ENCODE measurements at regions not wholly inside any gene's neighbourhood (a gene's known extent, or its start where the extent isn't known, plus 50 kb on each side); places are given as distances from the start of the nearest gene placed in this dataset.

GRCh38 chr2:11988691-11989353 is 242.4 kb downstream of the LPIN1 start:
- FAIRE-seq = no peak

GRCh38 chr2:11989354-11989703 is 242.9 kb downstream of the LPIN1 start:
- DNase-seq (ENCODE audit: low spot score) = no peak
- no peak for FAIRE-seq

More at GRCh38 chr2:11988691-11989353, 242.4 kb downstream of the LPIN1 start:
- DNase-seq (ENCODE audit: low spot score) = no peak

DNA sequence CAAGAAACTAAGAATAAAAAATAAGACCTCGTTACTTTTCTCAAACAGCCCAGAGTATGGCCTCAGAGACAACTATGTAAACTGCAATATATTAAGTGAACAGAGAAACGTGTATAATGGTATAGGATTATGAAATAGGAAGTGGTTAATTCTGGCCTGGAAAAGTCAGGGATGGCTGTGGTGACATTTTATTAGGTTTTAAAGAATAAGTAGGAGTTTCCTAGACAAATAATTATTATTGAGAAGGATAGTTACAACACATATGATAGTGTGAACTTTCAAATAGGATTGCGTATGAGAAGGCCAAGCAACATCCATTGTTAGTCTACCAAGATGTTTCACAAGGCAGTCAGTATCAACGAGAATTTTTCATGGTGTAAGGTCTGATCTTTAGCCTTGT is 244.1 kb downstream of the LPIN1 start:
- no peak for FAIRE-seq
- no peak for DNase-seq (ENCODE audit: low spot score)

DNA sequence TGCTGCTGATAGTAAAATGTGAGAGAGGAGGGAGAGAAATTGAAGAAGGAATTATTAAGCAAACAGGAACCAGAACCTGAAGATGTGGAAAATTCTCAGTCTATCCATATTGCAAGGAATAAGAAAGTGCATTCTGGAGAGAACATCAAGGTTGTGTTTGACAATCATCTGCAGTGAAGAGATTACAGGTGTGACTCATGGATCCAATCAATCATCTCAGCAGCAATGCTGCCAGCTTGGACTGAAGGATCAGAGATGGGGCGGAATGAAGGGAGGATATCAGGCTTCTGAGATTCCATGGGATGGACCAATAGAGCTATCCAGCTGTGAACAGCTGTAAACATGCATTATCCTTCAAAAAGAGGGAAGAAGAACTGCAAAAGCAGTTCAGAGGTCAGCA is 247.3 kb downstream of the LPIN1 start:
- DNase-seq (ENCODE audit: low spot score) (no peak), FAIRE-seq (no peak)

DNA sequence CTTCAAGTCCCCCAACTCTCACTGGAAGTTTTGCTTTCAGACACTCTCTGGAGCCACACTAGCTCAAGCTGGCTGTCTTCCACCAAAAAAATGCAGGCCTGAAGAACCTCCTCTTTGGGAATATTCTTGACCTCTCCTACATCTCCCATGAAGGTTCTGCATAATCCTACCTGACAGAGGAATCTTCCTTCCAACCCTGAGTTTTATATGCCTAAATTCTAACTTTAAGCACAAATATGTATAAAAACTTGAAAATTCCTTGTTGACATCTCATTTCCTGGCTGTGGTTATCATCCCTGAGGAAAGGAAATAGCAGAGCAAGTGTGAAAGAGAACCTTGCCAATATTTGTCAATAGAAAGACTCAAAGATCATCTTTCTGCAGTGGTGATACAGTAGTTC is 249.0 kb downstream of the LPIN1 start:
- DNase-seq (ENCODE audit: low spot score) (no peak), FAIRE-seq (no peak)

DNA sequence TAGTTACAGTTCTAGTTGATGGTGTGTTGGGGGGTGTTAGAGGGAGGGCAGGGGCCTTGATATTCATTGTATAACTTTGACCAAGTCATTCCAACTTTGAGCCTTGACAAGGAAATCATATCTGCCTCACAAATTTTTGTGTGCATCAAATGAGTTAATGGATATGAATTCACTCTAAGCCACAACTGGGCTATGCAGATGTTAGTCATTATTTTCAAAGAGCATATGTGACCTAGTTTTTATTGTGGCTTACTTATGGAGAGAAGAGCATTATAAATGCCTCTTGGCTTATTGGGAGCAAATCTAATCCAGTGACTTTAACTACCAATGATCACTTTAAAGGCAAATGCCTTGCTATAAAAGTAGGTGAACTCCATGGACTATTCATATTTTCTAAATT is 250.2 kb downstream of the LPIN1 start:
- DNase-seq (ENCODE audit: low spot score) (no peak), FAIRE-seq (no peak)

DNA sequence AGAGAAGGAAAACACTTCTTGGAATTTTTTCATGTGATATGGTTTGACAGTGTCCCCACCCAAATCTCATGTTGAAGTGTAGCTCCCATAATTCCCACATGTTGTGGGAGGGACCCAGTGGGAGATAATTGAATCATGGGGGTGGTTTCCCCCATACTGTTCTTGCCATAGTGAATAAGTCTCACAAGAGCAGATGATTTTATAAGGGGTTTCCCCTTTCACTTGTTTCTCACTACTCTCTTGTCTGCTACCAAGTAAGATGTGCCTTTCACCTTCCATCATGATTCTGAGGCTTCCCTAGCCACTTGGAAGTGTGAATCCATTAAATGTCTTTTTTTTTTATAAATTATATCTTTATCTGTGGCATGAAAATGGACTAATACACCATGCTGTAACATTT is 250.7 kb downstream of the LPIN1 start:
- DNase-seq (ENCODE audit: low spot score) (no peak), FAIRE-seq (no peak)

DNA sequence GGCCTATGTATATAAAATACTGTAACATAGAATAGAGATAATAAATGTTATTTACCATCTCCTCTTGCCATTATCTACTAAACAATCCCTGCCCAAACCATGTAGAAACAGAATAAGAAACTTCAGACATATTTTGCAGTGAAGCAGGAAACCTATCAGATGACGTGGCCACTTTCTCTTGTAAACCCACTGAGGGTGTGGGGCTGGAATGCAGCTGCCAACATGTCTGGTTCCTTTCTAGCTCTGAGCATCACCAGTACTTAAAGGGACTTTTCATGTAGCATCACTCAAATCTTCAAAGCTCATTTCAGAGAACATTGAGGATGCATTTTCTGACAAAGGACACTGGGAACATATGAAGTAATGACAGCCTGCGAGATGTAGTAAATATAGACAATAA is 251.8 kb downstream of the LPIN1 start:
- DNase-seq (ENCODE audit: low spot score) (peak; percentile 68), FAIRE-seq (peak; percentile 55)

- FAIRE-seq (no peak), DNase-seq (ENCODE audit: low spot score) (peak; percentile 29)
Observed at GRCh38 chr2:11998626-11999378, 252.4 kb downstream of the LPIN1 start.

DNA sequence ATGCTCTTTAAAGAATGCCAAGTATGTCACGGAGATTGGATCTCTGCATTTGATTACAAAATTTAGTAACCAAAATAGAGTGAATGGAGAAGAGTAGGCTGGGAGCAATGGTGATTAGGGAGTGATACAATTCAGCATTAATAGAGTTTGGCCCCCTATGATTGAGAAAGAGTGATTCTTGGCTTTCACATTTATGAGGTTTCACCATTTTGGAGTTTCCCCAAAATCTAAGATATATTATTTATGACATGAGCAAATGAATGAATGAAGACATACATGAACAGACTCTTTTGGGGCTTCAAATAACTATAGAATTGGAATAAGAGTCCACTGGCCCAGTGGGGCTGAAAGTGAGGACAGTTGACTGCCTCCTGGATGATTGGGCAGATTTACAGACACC is 255.2 kb downstream of the LPIN1 start:
- no peak for FAIRE-seq
- DNase-seq (ENCODE audit: low spot score) = no peak

DNA sequence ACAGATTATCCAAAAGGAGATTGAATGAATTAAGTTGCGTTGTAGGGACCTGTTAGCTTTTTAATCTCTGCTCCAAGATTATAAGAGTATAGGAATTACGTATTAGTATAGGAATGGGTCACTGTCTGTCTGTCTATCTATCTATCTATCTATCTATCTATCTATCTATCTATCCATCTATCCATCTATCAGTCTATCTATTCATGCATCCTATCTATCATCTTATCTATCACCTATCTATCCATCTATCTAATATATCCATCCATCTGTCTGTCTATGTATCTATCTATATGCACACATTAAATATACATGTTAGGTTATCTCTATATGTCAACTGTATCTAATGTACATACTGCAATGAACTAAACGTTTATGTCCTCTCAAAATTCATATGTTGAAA is 255.8 kb downstream of the LPIN1 start:
- no peak for FAIRE-seq

GRCh38 chr2:12004713-12005112 is 258.3 kb downstream of the LPIN1 start:
- no peak for FAIRE-seq

More for the DNA sequence above, 255.8 kb downstream of the LPIN1 start:
- no peak for DNase-seq (ENCODE audit: low spot score)

DNA sequence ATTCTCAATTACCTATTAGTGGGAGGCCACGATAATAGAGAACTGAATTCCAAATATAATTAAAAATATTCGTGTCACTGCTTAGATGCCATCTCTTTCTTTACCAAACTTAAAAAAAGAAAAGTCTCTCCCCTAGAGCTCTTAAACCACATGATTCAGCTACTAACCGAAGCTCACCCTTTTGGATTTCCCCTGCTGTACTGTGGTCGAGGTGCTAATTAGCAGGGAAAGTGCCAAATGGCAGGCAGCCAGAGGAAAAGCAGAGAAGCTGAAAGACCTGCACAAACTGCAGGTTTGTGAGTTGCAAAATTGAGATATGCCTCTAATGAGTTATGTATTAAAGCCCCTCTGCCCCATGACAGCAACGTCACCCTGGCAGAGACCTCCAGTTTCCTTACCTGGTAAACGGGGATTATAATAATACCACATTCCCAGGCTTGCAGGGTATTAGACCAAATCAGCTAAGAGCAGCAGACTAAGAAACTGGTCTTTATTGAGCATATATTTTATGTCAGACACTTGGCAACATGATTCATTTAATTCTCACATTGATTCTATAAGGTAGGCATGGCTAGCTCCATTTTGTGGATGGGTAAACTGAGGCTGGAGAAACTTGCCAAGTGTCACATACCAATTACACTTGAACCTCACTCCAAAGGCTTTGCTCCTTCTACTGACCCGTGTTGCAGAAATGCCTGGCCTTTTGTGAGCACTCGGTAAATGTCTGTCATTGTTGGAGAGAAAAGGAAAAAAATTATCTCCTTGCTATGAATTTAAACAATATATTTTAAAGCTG is 259.7 kb downstream of the LPIN1 start:
- no peak for FAIRE-seq

More at GRCh38 chr2:12004713-12005112, 258.3 kb downstream of the LPIN1 start:
- DNase-seq (ENCODE audit: low spot score) = no peak

GRCh38 chr2:12006850-12007249 is 260.4 kb downstream of the LPIN1 start:
- peak; percentile 52 for DNase-seq (ENCODE audit: low spot score)
- FAIRE-seq = no peak

More for the DNA sequence above, 259.7 kb downstream of the LPIN1 start:
- DNase-seq (ENCODE audit: low spot score) = peak; percentile 56

DNA sequence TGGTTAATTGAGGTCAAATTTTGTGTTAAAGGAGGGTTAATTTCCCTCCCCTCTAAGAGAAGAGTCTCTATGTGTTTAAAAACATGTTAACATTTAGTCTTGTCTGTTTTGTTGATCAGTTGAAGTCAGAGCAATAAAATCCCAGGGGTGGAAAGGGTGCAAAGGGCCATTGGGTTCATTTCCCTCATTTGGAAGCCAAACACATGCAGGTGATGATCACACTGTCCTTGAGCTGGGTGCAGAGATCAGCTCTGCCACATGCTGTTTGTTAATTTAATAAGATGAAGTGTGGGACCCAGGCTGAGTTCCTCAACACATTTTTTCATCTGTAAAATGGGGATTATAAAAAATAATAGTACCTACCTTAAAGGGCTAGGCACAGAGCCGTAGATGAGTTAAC is 260.9 kb downstream of the LPIN1 start:
- no peak for DNase-seq (ENCODE audit: low spot score)
- FAIRE-seq = no peak

GRCh38 chr2:12008425-12009061 is 262.1 kb downstream of the LPIN1 start:
- no peak for FAIRE-seq
- DNase-seq (ENCODE audit: low spot score) = peak; percentile 54

GRCh38 chr2:12009323-12009905 is 263.0 kb downstream of the LPIN1 start:
- DNase-seq (ENCODE audit: low spot score) (no peak), FAIRE-seq (no peak)

- FAIRE-seq = no peak
- DNase-seq (ENCODE audit: low spot score) = no peak
Observed at GRCh38 chr2:12010059-12010458, 263.6 kb downstream of the LPIN1 start.

DNA sequence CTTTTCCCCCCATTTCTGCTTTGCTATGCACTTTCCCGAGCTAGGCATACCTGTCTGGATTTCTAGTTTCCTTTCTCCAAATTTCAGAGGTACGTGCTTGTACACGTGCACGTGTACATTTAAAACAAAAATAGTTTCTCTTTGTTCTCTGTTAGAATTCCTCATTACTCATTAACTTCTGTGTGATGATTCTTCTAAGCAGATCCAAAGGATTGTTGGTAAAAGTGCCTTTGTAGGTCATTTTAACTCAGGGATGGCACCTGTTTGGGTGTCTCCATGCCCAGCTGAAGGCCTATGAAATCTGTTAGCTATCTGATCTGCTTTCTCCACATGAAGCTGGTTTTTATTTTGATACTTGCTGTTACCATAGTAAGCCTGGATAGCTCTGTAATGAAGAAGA is 264.3 kb downstream of the LPIN1 start:
- DNase-seq (ENCODE audit: low spot score) (no peak), FAIRE-seq (no peak)

DNA sequence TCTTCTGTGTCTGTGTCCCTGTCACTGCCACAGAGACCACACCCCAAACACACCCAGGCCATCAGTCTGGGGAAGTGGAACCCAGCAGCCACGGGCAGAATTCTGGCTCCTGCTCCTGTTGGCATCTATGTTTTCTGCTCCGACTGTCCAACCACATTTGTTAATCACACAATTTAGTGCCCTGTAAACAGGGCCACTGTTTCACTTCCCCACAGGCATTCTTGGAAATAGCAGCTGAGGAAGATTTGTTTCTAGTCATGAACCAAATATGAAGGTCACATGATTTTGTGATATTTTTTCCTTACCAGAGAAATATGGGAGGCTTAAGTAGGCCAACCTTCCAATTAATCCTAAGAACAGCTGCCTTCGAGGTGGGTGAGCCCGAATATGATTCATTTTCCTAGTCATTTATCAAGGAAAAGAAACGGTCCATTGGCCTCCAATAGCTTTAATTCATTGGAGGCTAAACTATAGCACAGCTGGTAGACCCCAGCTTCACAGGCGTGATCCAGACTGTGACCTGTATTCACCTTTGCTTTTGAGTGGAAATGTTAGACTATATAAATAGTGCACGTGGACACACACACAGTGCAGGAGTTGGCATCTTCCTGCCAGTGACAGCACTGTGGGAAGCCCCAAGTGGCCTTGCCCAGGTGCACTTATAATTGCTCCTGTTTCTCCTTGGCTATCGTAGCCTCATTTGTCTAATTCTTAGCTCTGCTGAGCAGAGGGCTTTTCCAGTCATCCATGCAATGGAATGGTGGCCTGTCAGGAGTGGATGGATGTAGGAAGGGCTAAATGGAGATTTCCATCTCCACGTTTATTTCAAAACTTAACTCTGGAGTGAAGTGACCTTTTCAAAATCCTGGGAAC is 267.9 kb downstream of the LPIN1 start:
- no peak for FAIRE-seq
- peak; percentile 26 for DNase-seq (ENCODE audit: low spot score)

All from urothelium cell line (cell line).